Activated T-cell treated with anti-CD3 and anti-CD28 coated beads for 48 hours (primary cell): ENCODE measurements at regions not wholly inside any gene's neighbourhood (a gene's known extent, or its start where the extent isn't known, plus 50 kb on each side); places are given as distances from the start of the nearest gene placed in this dataset.

ENCODE experiments used
- DNase-seq: peaks from one replicate; pipeline ENCODE4 v3.0.0-alpha.2; 2020; ENCODE audit warnings: low read depth

DNA sequence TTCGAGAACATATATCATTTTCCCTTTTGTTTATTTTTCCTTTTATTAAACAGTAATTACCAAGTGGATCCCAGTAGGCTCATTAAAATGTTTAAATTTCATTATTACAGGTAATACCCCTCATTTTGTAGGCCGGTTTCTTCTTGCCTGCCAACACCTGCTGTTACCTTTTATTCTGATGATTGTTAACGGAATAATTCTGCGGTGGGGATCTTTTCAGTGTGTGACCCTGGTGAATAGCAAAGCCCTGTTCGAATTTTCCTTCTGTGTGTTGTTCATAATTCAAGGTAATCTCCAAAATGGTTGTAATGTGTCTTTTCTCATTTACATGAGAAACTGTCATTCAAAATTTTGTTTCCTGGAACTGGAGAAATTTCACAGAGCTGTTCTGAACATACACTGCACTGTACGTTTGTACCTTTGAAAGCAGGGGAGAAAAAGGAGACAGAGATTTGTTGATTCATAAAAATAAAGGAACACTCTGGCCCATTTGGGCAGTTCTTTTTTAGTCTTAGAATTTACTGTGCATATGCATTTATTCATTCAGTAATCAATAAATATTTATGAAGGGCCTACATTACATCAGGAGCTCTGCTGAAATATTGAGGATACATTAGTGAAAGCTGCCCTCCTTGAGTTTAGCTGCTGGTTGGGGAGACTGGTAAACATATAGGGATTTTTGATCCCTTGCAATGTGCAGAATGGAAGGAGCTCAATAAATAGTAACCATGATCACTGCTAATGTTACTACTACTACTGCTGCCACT, 502.0 kb downstream of the QKI start:
- DNase-seq, result no peak

DNA sequence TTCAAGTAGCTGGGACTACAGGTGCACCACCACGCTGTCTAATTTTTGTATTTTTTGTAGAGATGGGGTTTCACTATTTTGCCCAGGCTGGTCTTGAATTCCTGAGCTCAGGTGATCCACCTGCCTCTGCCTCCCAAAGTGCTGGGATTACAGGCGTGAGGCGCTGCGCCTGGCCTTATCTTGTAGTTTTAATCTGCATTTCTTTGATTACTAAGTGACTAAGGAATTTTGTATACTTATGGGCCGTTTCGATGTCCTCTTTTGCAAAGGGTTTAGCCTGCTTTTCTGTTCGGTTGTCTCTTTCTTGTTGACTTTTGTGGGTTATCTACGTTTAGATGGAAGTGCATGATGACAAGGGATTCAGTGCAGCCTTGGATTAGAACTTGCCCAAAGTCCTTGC, 500.6 kb downstream of the QKI start:
- DNase-seq, result no peak

DNA sequence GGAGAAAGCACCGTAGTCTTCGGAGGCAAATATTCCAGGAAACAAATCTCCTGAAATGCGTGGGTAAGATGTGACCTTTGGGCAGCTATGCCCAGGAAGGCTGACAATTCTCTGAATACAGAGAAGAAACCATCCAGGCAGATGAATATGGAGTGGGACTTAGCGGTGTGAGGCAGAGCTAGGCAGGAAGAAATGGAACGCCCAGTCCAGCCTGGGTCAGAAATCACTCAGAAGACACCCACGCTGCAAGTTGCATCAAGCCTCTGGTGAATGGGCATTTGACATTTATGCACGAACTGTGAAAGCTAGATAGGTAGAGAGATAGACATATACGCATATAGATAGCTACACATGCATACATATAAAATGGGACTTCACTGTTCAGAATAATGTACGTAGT, 498.5 kb downstream of the QKI start:
- DNase-seq, result no peak

DNA sequence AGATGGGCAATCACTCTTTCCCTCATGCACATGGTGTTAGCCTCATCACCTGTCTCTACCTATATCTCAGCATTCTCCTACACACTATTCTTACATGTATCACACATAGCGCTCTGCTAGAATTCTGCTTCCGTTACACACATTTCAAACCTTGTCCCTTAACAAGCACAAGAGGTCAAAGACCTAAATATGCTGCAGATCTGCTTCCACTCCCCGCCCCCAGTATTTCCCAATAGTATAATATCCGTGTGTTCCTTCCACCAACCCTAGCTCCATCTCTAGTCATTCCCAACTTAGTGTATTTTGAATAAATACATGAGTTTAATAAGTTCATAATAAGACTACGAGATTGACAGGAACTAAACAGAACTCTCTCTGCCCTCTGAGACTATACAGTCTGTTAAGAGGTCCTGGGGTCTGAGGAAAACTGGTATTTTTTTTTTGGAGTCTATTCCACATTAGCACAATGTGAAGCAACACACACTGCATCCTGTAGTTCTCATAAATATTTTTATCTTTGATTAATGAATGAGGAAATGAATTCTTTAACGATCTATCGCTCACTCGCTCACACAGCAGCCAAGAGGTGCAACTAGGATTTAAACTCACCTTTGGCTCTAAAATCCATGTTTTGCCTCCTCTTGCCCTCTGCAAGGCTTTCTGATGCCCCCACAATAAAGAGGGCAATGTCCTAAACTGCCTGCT, 491.6 kb downstream of the QKI start:
- DNase-seq, result no peak

DNA sequence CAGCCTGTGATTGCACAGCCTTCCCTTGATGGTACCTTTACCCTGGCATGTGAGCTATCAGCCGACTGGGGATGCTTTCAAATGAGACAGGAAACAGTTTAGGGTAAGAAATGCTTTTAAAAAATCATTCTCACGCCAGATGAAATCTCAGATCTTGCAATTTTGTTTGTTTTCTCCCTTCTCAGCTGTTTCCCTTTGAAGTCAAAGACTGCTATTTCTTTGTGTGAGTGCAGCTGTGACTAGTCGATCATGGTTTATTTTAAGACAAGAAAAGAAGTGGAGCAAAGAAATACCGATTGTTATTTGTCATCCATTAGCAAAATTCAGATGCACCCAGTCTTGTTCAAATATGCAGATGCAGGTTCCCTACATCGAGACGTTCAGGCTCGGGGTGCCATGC, 489.7 kb downstream of the QKI start:
- no peak for DNase-seq

DNA sequence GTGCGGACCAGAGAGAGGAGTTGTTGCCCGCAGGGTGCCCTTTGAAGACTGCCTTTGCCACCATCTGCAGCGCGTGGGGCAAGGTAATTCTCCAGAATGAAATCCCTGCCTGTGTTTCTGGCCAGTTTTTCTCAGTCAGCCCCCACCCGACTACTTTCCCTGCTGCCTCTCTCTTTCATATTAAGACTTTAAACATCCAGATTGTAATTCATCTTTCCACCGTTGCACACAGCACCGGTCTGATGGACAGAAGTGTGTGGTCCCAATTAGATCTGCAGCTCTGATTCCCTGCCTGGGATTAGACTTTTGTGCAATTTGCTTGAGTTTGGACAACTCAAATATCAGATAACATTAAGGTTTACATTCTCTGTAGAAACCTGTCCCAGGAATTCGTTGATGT, 489.0 kb downstream of the QKI start:
- DNase-seq, result no peak

DNA sequence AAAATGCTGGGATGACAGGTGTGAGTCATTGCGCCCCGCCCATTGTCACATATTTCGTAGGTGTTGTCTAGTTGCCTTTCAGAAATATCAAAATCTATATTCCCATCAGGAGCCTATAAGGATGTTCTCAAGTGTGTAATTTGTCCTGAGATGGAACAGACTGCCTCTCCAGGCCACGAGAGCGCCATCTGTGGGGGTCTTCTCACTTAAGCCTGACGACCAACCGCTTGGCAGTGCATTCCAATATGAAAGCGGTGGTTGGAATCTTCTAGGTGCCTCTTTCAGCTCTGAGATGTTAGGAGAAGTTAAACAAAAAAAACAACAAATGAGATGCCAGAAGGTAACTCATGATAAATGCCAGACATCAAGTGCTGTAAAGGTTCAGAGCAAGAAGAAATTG, 488.5 kb downstream of the QKI start:
- no peak for DNase-seq

DNA sequence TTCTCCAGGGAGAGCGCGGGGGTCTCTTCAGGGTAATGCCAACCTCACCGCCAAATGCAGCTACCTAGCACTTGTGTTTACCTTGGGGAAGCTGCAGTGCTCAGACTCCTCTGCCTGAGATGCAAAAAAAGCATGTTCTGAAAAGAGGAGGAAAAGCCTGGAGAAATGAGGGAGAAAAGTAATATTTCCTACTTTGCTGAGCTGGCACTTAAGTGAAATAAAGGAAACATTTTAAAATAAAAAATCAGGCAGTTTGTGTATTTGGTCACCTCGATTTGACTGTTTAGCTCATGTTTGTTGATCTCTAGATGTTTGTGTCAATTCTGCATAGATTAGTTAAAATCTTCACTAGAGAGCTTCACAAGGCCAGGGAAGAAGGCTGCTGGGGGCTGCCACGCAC, 487.2 kb downstream of the QKI start:
- no peak for DNase-seq

DNA sequence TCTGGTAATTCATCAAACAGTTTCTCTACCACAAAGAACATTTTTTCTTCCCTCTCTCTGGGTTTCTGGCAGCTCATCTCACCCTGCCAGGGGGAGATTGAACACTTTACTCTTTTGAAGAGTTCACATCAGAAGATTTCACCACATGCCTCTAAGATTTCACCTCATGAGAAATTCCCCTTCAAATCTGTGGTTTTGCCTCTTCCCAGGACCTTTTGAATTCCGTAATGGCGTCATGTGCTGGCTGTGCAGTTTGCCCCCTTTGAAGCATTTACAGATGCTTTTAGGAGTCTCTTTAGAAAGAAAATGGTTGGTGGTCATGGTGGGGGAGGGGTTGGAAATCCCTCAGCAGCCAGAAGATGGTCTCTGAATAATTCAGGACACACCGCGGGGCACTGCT, 486.1 kb downstream of the QKI start:
- DNase-seq, result no peak

DNA sequence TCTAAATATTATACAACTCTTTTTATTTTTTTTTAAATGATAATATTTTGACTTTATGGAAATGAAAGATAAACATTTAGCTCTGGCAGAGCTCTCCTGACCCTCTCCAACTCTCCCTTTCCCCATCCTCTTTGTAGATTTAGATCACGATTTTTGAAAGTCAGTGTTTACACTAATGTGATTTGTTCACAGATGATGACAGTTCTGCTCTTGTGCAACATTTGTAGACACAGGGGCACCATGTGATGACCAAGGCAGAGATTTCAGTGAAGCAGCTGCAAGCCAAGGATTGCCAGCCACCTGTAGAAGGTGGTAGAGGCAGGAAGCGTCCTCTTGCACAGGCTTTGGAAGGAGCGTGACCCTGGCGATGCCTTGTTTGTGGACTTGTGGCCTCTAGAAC, 483.2 kb downstream of the QKI start:
- no peak for DNase-seq

DNA sequence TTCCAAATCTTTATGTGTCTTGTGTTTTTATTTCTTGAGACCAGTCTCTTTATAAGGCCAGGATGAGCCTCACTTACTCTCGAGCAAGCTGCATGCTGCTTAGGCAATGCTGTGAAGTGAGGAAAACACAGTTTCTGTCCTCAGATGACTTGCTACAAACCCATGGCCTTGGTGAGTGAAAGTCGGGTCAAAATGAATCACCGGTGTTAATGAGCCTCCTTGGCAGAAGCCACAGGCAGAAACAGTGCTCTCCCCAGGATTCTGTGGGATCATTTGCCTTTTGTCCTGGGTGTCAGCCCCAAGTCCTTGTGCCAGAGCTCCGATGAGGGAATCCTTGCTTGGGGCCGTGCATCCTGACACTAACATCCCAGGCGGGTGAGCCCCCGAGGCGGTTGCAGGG, 482.5 kb downstream of the QKI start:
- DNase-seq, result no peak

DNA sequence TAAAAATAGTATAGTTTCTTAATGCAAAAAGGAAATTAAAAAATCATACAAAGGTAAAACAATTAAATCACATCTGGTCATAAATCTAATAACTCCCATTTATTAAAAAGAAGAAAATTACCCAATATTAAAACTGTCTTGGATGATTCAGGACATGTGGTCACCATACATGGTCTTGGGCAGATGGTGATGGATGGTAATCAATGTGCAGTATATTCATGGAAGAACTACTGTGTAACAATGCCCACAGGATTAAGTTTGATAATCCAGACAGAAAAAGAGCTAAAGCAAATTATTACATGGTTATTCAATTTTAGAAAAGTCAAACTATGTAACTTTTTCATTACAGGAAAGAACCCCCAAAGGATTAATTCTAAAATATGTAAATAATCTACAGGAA, 480.6 kb downstream of the QKI start:
- no peak for DNase-seq

DNA sequence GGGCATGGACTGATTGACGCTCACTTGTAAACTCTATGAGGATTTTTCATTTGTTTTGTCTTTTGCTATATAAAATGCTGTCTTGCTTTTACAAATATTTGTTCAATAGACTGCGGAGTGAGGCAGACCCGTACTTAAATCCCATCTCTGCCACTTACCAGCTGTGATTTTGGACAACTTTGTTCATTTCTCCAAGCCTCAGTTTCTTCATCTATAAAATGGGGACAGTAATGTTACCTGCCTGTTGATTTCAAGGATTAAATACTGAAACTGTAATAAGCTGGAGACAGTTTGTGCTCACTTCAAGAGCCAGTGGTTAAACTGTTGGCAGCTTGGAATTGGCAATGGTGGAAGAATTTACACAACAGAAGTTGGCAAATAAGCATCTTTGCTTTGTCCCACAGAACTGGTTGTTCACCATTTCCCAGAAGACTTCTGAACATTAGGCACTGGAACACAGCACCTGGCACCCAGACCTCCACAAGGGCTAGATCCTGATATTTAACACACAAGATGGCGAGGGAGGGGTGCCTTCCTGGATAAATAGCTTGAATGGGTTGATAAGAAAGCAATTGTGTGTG, 479.2 kb downstream of the QKI start:
- DNase-seq, result no peak

DNA sequence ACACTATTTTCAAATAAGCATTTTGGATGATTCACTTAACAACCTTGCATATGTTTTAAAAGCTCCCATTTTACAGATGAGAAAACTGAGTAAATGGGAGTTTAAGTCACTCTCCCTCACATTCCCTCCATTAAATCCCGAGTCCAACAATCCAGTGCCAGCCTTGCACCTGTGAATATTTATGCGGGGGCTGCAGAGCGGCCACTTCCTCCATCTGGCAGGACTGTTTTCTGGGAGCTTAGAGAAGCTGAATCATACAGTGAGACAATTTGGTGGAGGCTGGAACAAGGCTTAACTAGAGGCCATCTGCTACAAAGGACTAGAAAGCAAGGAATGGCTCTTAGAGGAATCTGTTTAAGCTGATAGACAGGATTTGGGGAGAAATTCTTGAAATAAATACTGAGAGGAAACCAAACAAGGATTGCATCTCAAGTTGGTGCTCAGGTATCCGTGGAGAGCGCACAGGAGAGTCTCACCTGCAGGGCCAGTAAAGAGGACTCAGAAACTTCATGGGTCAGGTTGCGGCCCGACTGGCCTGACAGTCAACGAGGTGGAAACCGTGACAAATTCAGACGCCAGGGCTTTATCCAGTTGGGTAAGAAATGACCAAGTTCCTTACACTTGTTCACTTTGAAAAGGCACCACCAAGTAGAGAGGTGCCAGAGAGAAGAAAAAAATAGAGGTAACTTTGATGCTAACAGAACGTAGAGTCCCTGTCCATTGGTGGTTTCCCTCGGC, 478.5 kb downstream of the QKI start:
- DNase-seq, result no peak

DNA sequence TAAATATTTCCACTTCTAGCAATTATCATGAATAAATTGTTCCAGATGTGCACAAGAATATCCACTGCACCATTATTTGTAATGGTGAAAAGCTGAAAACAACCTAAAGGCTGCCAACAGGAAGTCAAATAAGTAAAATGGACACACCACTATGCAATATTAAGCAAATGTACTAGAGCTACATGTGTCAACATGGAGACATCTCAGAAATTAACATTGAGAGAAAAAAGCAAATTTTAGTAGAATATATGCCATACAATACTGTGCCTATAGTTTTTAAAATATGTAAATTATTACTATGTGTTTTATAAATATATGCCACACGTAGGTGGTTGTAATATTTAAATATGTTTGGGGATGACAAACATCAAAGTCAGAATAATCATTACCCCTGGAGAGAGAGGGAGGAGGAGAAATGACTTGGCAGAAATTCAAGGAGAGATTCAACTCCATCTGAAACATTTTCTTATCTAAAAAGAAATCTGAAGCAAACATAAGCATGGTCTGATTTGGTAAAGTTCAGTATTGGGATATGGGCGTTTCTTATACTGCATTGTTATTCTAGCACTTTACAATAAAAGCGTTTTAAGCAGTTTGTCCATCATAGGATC, 475.5 kb downstream of the QKI start:
- DNase-seq, result no peak

DNA sequence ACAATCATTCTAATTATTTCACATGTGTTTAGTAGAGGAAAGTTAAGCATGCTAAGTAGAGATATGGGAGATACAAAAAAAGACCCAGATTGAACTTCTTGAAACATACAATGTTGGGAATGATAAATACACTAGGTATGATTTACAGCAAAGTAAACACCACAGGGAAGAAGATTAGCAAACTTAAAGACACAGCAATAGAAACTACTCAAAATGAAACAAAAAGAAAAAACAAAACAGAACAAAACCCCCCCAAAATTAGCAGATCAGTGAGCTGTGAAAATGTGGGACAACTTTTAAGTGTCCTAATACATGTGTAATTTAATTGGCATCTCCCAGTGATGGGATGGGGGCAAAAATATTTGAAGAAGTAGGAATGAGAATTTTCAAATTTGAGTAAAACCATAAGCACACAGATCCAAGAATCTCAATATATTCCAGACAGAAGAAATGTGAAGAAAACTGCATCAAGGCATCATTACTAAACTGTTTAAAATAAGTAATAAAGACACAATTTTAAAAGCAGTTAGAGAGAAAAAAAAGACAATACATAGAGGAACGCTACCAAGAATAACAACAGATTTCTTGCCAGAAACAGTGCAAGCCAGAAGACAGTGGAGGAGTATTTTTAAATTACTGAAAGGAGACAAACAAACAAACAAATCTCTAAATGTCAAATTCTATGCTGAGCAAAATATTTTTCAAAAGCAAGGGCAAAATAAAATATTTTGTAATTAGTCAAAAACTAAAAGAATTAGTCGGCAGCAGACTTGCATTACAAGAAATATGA, 473.7 kb downstream of the QKI start:
- DNase-seq, result no peak

DNA sequence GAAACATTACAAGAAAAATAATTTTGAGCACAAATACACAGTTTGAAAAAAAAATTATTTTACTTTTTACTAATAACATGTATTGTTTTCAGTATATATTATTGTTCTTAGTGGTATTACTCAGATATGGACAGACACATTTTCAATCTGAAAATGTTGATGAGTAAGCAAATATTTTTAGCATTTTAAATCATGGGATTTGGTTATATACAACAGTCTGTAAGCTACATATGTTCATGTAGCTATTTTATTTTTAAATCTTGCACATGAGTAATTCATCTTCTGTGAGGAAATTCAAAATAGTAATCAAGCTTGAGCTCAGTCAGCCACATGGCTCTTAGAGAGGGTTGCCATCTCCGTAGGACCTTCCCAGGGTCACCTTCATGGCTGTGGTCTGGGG, 471.9 kb downstream of the QKI start:
- DNase-seq, result no peak

DNA sequence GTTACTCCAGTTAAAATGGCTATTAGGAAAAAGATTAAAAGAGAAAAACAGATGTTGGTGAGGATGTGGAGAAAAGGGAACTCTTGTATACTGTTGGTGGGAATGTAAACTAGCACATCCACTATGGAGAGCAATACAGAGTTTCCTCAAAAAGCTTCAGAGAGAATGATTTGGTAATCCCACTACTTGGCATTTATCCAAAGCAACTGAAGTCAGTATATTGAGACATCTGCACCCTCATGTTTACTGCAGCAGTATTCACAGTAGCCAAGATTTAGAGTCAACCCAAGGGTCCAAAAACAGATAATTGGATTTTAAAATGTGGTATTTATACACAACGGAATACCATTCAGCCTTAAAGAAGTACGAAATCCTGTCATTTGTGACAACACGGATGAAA, 469.5 kb downstream of the QKI start:
- DNase-seq, result no peak

DNA sequence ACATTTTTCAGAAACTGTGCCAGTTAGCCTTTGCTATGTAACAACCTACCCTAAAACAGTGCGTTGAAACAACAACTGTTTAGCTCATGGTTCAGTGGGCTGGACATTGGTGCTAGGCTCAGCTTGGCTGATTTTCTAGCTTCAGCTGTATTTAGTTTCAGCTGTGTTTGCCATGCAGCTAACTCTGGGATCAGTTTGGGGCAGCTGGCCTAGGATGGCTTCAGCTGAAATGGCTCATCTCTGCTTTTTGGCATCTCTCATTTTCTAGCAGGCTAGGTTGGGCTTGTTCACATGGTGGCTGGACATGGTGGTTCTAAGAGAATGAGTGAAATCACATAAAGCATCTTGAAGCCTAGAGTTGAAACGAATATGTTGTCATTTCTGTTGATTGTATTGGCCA, 464.2 kb downstream of the QKI start:
- no peak for DNase-seq

DNA sequence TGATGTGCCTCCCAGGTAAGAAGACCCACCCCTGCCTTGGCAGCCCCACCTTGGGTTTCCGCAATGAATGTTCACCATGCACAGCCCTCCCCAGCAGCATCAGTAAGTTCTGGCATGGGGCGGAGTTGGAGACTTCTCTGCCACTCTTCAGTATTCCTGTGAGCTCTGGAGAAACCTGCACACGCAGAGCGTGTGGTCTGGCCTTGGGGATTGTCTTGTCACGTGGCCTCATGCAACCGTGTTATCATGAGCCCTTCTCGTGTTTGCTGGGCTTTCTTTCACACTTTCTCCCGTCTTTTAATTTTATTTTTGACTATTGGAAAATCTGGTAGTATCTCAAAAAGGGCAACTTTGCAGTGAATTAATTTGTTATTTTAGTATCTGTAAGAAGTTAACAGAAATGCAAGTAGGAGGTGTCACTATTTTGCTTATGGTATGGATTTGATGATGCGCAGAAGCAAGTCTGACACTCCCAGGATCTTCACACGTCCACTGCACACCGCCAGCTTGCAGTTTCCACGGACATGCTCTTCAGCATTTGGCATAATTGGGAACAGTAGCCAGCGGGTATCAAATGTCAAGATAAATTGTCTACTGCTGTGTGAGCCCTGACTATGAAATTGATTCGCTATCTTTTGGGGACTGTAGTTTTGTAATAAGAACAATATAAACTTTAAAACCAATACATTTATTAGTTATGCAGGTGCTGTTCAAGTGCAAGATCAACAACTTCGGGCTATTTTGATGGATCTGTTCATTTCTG, 463.5 kb downstream of the QKI start:
- no peak for DNase-seq

DNA sequence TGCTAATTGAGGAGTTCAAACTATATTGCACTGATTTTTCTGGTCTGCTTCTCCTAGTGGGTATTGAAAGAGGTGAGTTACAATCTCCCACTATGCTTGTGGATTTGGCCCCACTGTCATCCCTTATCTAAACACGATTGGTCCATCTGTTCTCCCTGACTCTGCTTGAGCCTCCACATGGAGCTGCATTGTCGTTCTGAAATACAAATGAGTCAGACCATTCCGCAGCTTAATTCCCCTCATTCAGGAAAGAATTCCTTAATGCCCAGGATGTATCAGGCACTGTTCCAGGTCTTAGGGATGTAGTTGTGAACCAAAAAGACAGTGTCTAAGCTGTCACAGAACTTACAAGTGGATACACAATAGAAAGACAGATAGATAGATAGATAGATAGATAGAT, 461.9 kb downstream of the QKI start:
- no peak for DNase-seq
